ENCODE measurements at regions not wholly inside any gene's neighbourhood (a gene's known extent, or its start where the extent isn't known, plus 50 kb on each side); places are given as distances from the start of the nearest gene placed in this dataset.

- intact Hi-C loops (cut with DNase I; ENCODE audit: low total_unique reads), result no loop called here
Measured at GRCh38 chr1:185488808-185489207, 171.8 kb upstream of the IVNS1ABP start.

GRCh38 chr1:185487936-185488335, 170.9 kb upstream of the IVNS1ABP start:
- DNase-seq (no peak), ATAC-seq (no peak)
- TF ChIP-seq POLR2A (IDR thresholded peaks at IDR 0.05) (no peak), CTCF (IDR thresholded peaks at IDR 0.05 in 4 of 5, conservative IDR thresholded peaks at IDR 0.05 in 1 of 5) (no peak)
- in situ Hi-C loops (cut with MboI; ENCODE audit: low sequenced_read_pairs in 4 of 4), result no loop called here
- intact Hi-C loops (cut with DNase I; ENCODE audit: low total_unique reads), result no loop called here
- peaks cover 8 to 48% of the 10 kb centered on the region in 2 donors for H3K4me1 ChIP-seq
- H3K27ac ChIP-seq, result peak overlapping the region in 1 of 4 donors; percentile 63
- H3K36me3 ChIP-seq, result no peaks in the 10 kb centered on the region
- H3K27me3 ChIP-seq, result no peaks in the 10 kb centered on the region
- H3K9me3 ChIP-seq, result no peaks in the 10 kb centered on the region
- no peak overlapping the region for H3K4me3 ChIP-seq

More at GRCh38 chr1:185488808-185489207, 171.8 kb upstream of the IVNS1ABP start:
- Histone ChIP-seq H3K36me3 (no peaks in the 10 kb centered on the region), H3K4me3 (no peak overlapping the region), H3K27ac (peak overlapping the region in 1 of 4 donors; percentile 63), H3K27me3 (no peaks in the 10 kb centered on the region), H3K9me3 (no peaks in the 10 kb centered on the region), H3K4me1 (peaks cover under 1 to 39% of the 10 kb centered on the region in 2 donors)
- DNase-seq (no peak), ATAC-seq (peak in 1 of 2 donors; percentile 18)
- TF ChIP-seq POLR2A (IDR thresholded peaks at IDR 0.05) (no peak), CTCF (IDR thresholded peaks at IDR 0.05 in 4 of 5, conservative IDR thresholded peaks at IDR 0.05 in 1 of 5) (no peak)
- in situ Hi-C loops (cut with MboI; ENCODE audit: low sequenced_read_pairs in 4 of 4), result no loop called here

- no peaks in the 10 kb centered on the region for H3K9me3 ChIP-seq
- DNase-seq (no peak), ATAC-seq (no peak)
- no peak overlapping the region for H3K4me3 ChIP-seq
- H3K27ac ChIP-seq, result peak overlapping the region in 1 of 4 donors; percentile 11
- in situ Hi-C loops (cut with MboI; ENCODE audit: low sequenced_read_pairs in 4 of 4) (no loop called here), intact Hi-C loops (cut with DNase I; ENCODE audit: low total_unique reads) (no loop called here)
- H3K27me3 ChIP-seq, result no peaks in the 10 kb centered on the region
- peaks cover 8 to 48% of the 10 kb centered on the region in 2 donors for H3K4me1 ChIP-seq
- no peak for TF ChIP-seq POLR2A (IDR thresholded peaks at IDR 0.05)
- TF ChIP-seq CTCF (IDR thresholded peaks at IDR 0.05 in 4 of 5, conservative IDR thresholded peaks at IDR 0.05 in 1 of 5), result no peak
- no peaks in the 10 kb centered on the region for H3K36me3 ChIP-seq
Measured at GRCh38 chr1:185487026-185487425, 170.0 kb upstream of the IVNS1ABP start.

GRCh38 chr1:185486346-185486745, 169.3 kb upstream of the IVNS1ABP start:
- H3K36me3 ChIP-seq, result no peaks in the 10 kb centered on the region
- intact Hi-C loops (cut with DNase I; ENCODE audit: low total_unique reads), result no loop called here

More at GRCh38 chr1:185486346-185486745, 169.3 kb upstream of the IVNS1ABP start:
- Histone ChIP-seq H3K9me3 (no peaks in the 10 kb centered on the region), H3K27ac (peak overlapping the region in 1 of 4 donors; percentile 11), H3K4me1 (peaks cover 8 to 48% of the 10 kb centered on the region in 2 donors), H3K27me3 (no peaks in the 10 kb centered on the region), H3K4me3 (no peak overlapping the region)
- in situ Hi-C loops (cut with MboI; ENCODE audit: low sequenced_read_pairs in 4 of 4), result no loop called here
- TF ChIP-seq POLR2A (IDR thresholded peaks at IDR 0.05), result no peak
- no peak for TF ChIP-seq CTCF (IDR thresholded peaks at IDR 0.05 in 4 of 5, conservative IDR thresholded peaks at IDR 0.05 in 1 of 5)
- no peak for DNase-seq
- no peak for ATAC-seq
